Spleen (tissue), 11 donors: ENCODE measurements at regions not wholly inside any gene's neighbourhood (a gene's known extent, or its start where the extent isn't known, plus 50 kb on each side); places are given as distances from the start of the nearest gene placed in this dataset.

ENCODE experiments used
- DNase-seq: peaks from one replicate; pipeline ENCODE4 v3.0.0-alpha.2; 2020
- H3K27ac ChIP-seq, 8 donors: fragments of 200-600 bp; sonication (generic) in 7 of 8; 1 replicate in 4 of 8; 2 replicates in 4 of 8; pipeline versions ENCODE4 v1.5.0 to v1.8.0; 2016 to 2021; ENCODE audit warnings: inconsistent platforms in 4 of 8, mild to moderate bottlenecking in 4 of 8, moderate library complexity in 1 of 8
- H3K27me3 ChIP-seq, 7 donors: fragments of 200-600 bp; sonication (generic) in 6 of 7; replicated peaks in 1 of 7; 1 replicate in 4 of 7; 2 replicates in 3 of 7; pipeline versions ENCODE4 v1.5.0 to v1.8.0; 2016 to 2021; ENCODE audit warnings: inconsistent platforms in 3 of 7, mild to moderate bottlenecking in 1 of 7
- H3K36me3 ChIP-seq, 6 donors: fragments of 200-600 bp; sonication (generic) in 5 of 6; 1 replicate in 4 of 6; 2 replicates in 2 of 6; pipeline versions ENCODE4 v1.5.0 to v1.8.0; 2016 to 2021; ENCODE audit warnings: inconsistent platforms in 2 of 6
- H3K4me1 ChIP-seq, 6 donors: fragments of 200-600 bp; sonication (generic) in 5 of 6; 1 replicate in 3 of 6; 2 replicates in 3 of 6; pipeline versions ENCODE4 v1.5.0 to v1.8.0; 2016 to 2021; ENCODE audit warnings: inconsistent platforms in 3 of 6
- H3K4me3 ChIP-seq, 8 donors: fragments of 200-600 bp; sonication (generic) in 7 of 8; 1 replicate in 4 of 8; 2 replicates in 4 of 8; pipeline versions ENCODE4 v1.5.0 to v1.8.0; 2016 to 2021; ENCODE audit warnings: inconsistent platforms in 4 of 8, mild to moderate bottlenecking in 4 of 8, moderate library complexity in 2 of 8
- H3K9me3 ChIP-seq, 8 donors: fragments of 200-600 bp; sonication (generic) in 7 of 8; 1 replicate in 4 of 8; 2 replicates in 4 of 8; pipeline versions ENCODE4 v1.5.0 to v1.8.0; 2016 to 2021; ENCODE audit warnings: inconsistent platforms in 4 of 8
- POLR2A ChIP-seq, 3 donors: fragments of 450-650 bp; IDR thresholded peaks; one replicate each; pipeline ENCODE4 v1.5.1; 2017; ENCODE audit warnings: antibody characterized with exemption in 3 of 3, mild to moderate bottlenecking in 1 of 3
- POLR2AphosphoS5 ChIP-seq, 3 donors: sonication (generic); formaldehyde crosslinking; IDR thresholded peaks; one replicate each; pipeline ENCODE4 v1.5.1; 2017; ENCODE audit warnings: antibody characterized with exemption in 3 of 3
- WGBS, 5 donors: extraction: QIAGEN DNeasy Blood & Tissue Kit in 3 of 5; methylation state at CpG; one replicate each; pipeline versions ENCODE4 v1.1.5 to v1.1.7; 2013 to 2018; 5-methylcytosine and 5-hydroxymethylcytosine counted together
- intact Hi-C: fragments of 100-400 bp; cut with DNase I; formaldehyde crosslinking; loops from one replicate; pipeline ENCODE4 v1.15.0; 2023; ENCODE audit warnings: low total_unique reads
- TF ChIP-seq, protein P1 (sequence below), 11 experiments: fragments of 200-600 bp in 7 of 11; fragments of 450-650 bp in 4 of 11; sonication (generic) in 4 of 11; IDR thresholded peaks in 8 of 11; conservative IDR thresholded peaks in 3 of 11; 1 replicate in 7 of 11; 2 replicates in 4 of 11; pipeline versions ENCODE4 v1.4.0 to v1.8.0; 2016 to 2021; ENCODE audit warnings: antibody characterized with exemption in 11 of 11, inconsistent platforms in 4 of 11, mild to moderate bottlenecking in 1 of 11
- donor health status: healthy with polysubstance abuse.
- donor health status: DM: no; HTN: no; CAD: no; lungs with moderate emphysema.
- donor health status: DM: no; HTN: no; CAD: no.
- donor health status: Bipolar disorder and iron deficiency.
- donor health status: healthy.
- donor health status: DM: no; HTN: no; CAD: no.
- donor health status: DM: yes; HTN: yes; CAD: no.

DNA sequence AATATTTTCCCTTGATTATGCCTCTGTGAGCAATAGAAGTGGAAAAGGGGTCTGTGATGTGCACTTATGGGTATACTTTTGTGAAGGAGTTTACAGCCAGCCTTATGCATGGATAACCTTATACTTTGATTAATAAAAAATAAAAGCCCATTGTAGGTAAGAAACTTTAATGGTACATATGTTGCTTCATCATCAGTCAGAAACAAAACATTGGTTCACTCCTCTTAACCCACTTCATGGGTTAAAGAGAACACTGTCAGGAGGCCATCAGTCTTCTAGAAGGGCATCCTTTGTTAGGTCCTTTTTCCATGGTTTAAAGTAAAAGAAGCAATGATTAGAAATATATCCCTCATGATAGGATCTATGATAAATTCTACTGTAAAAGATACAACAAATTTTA, 952.1 kb upstream of the MIR17HG start:
- DNase-seq = no peak
- H3K36me3 ChIP-seq = no peaks in the 10 kb centered on the region
- peaks cover 0 to 40% (median 29%) of the 10 kb centered on the region in 8 donors for H3K9me3 ChIP-seq
- no peaks in the 10 kb centered on the region for H3K4me1 ChIP-seq
- intact Hi-C loops = no loop called here
- TF ChIP-seq, protein P1, sequence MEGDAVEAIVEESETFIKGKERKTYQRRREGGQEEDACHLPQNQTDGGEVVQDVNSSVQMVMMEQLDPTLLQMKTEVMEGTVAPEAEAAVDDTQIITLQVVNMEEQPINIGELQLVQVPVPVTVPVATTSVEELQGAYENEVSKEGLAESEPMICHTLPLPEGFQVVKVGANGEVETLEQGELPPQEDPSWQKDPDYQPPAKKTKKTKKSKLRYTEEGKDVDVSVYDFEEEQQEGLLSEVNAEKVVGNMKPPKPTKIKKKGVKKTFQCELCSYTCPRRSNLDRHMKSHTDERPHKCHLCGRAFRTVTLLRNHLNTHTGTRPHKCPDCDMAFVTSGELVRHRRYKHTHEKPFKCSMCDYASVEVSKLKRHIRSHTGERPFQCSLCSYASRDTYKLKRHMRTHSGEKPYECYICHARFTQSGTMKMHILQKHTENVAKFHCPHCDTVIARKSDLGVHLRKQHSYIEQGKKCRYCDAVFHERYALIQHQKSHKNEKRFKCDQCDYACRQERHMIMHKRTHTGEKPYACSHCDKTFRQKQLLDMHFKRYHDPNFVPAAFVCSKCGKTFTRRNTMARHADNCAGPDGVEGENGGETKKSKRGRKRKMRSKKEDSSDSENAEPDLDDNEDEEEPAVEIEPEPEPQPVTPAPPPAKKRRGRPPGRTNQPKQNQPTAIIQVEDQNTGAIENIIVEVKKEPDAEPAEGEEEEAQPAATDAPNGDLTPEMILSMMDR (IDR thresholded peaks at IDR 0.05 in 8 of 11, conservative IDR thresholded peaks at IDR 0.05 in 3 of 11) = no peak
- TF ChIP-seq POLR2AphosphoS5 (IDR thresholded peaks at IDR 0.05) = no peak
- no peak for TF ChIP-seq POLR2A (IDR thresholded peaks at IDR 0.05)
- no peak overlapping the region for H3K4me3 ChIP-seq
- H3K27ac ChIP-seq = no peak overlapping the region
- no peaks in the 10 kb centered on the region for H3K27me3 ChIP-seq

DNA sequence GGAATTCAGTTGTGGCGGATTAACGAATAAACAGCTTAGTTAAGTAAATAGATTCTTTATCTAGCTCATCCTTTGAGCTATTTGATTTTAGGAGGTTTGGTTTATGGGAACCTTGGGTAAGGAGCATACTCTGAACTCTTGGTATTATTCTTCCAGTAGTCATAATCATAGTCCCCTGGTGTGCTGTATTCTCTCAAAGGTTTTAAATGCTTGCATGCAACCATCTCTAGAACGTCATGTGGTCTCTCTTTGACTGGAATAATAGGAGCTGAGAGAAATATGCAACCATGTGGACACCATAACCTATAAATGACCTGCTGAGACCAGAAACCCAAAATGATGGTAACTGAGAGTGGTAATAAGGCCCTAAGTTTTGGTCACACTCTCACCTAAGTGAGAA, 951.6 kb upstream of the MIR17HG start:
- no peak for TF ChIP-seq POLR2A (IDR thresholded peaks at IDR 0.05)
- TF ChIP-seq POLR2AphosphoS5 (IDR thresholded peaks at IDR 0.05) = no peak
- TF ChIP-seq, protein P1 (IDR thresholded peaks at IDR 0.05 in 8 of 11, conservative IDR thresholded peaks at IDR 0.05 in 3 of 11) = no peak
- H3K9me3 ChIP-seq = peaks cover 0 to 40% (median 28%) of the 10 kb centered on the region in 8 donors
- H3K27me3 ChIP-seq = no peaks in the 10 kb centered on the region
- no peaks in the 10 kb centered on the region for H3K4me1 ChIP-seq
- no peaks in the 10 kb centered on the region for H3K36me3 ChIP-seq
- WGBS, 5 donors = 80 to 91% (median 86%) methylated on average over 3 of the region's 3 CpGs
- H3K4me3 ChIP-seq = no peak overlapping the region
- intact Hi-C loops = no loop called here
- H3K27ac ChIP-seq = no peak overlapping the region
- DNase-seq = no peak

DNA sequence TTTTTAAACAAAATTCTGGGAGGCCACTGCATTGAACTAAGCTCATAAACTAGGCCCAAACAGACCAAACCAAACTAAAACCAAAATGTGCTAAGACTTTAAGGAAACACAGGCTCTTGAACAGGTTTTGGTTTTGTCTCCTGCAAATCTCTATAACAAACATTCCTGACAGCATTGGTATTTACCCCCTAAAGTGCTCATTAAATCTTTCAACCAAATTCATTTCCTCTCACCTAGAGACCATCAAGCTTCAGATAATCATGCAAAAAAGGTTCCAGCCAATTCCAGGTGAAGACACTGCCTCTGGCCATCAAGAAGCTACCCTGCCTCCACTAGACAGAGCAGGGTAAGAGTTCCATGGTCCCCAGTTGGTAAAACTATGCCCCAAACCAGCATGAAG, 951.2 kb upstream of the MIR17HG start:
- TF ChIP-seq, protein P1 (IDR thresholded peaks at IDR 0.05 in 8 of 11, conservative IDR thresholded peaks at IDR 0.05 in 3 of 11) = no peak
- TF ChIP-seq POLR2AphosphoS5 (IDR thresholded peaks at IDR 0.05) (no peak), POLR2A (IDR thresholded peaks at IDR 0.05) (no peak)
- no peak overlapping the region for H3K27ac ChIP-seq
- intact Hi-C loops = no loop called here
- H3K9me3 ChIP-seq = peaks cover 0 to 40% (median 28%) of the 10 kb centered on the region in 8 donors
- H3K36me3 ChIP-seq = no peaks in the 10 kb centered on the region
- H3K4me3 ChIP-seq = no peak overlapping the region
- DNase-seq = no peak
- no peaks in the 10 kb centered on the region for H3K27me3 ChIP-seq
- H3K4me1 ChIP-seq = no peaks in the 10 kb centered on the region

DNA sequence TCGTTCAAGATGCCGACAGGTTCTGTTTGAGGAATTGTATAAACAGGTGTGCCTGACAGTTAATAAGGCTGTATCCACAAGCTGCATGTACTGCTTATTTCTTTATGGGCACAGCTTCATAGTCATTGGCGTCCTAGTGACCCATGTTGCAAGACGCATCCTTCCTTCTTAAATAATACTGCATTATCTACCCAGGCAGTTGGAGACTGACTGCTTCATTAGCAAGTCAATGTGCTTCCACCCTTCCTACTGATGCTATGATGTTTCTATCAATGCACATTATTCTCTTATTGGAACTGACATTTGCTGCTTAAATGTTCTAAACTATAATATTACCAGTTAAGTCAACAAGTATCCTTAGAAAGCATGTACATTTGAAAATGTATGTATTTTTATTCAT, 950.0 kb upstream of the MIR17HG start:
- intact Hi-C loops = no loop called here
- Histone ChIP-seq H3K27me3 (no peaks in the 10 kb centered on the region), H3K36me3 (no peaks in the 10 kb centered on the region), H3K9me3 (peaks cover 0 to 45% (median 25%) of the 10 kb centered on the region in 8 donors), H3K27ac (no peak overlapping the region), H3K4me3 (no peak overlapping the region), H3K4me1 (no peaks in the 10 kb centered on the region)
- 89 to 98% (median 94%) methylated on average over 4 of the region's 4 CpGs for WGBS, 5 donors
- no peak for TF ChIP-seq POLR2A (IDR thresholded peaks at IDR 0.05)
- no peak for TF ChIP-seq POLR2AphosphoS5 (IDR thresholded peaks at IDR 0.05)
- TF ChIP-seq, protein P1 (IDR thresholded peaks at IDR 0.05 in 8 of 11, conservative IDR thresholded peaks at IDR 0.05 in 3 of 11) = no peak
- DNase-seq = no peak
